ENCODE measurements at regions not wholly inside any gene's neighbourhood (a gene's known extent, or its start where the extent isn't known, plus 50 kb on each side); places are given as distances from the start of the nearest gene placed in this dataset.
"Not testable (repeated sequence)": the region's sequence is repeated elsewhere in the genome, so short reads cannot be mapped to it uniquely, and the experiment has no call there.

DNA sequence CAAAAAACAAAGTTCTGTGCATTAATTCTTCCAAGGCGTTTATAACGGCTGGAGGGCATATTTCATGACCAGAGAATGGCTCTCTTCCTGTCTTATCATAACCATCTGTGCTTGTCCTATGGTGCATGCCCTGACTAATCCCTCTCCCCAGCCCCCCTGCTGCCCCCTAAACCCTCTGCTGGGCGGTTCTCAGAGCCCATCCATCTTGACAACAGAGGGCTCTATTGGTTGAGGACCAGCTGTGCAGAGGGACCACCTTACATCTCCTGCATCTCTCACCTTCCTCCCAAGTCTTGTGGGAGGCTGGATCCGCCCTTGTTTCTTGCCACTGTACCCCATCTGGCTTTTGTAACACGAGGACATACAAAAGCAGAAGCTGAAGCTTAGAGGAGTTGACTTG lies 282.1 kb downstream of the MIAT start:
- DNase-seq, result no peak

- DNase-seq, result no peak
Measured at GRCh38 chr22:26941896-26942636, 284.7 kb downstream of the MIAT start.

DNA sequence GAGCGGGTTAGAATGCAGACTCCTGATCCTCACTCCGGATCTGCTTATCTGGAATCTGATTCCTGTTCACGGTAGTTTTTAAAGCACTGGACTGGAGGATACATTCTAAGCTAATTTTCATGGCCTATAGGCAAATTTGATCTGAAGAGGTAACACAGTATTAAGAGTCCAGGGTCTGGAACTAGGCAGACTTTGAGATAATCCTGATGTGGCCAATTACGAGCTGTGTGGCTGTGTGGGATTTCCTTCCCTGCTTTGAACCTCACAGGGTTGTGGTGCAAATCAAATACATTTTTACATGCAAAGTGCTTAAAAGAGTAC lies 285.2 kb downstream of the MIAT start:
- DNase-seq, result no peak

GRCh38 chr22:26945565-26945964 lies 288.2 kb downstream of the MIAT start:
- DNase-seq, result no peak

DNA sequence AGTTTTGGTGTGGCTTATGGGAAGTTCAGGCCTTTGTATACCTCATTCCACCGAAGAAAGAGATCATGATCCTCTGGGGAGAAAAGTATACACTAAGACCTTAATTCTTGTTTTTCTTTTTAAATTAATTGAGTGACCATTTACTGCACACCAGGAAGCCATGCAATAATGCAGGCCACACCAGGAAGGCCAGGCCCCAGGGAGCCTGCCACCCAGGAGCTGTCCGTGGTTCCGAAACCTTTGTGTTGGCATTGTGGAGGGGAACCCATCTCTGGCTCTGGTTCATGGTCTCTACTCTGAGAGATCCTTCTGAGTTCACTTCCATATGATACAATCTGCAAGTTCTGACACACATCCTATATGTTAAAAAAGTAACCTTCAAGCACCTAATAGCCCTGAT lies 291.8 kb downstream of the MIAT start:
- no peak for DNase-seq

- not testable (repeated sequence) for DNase-seq
Measured at GRCh38 chr22:26951139-26951538, 293.8 kb downstream of the MIAT start.

GRCh38 chr22:26952004-26952403 lies 294.6 kb downstream of the MIAT start:
- no peak for DNase-seq

DNA sequence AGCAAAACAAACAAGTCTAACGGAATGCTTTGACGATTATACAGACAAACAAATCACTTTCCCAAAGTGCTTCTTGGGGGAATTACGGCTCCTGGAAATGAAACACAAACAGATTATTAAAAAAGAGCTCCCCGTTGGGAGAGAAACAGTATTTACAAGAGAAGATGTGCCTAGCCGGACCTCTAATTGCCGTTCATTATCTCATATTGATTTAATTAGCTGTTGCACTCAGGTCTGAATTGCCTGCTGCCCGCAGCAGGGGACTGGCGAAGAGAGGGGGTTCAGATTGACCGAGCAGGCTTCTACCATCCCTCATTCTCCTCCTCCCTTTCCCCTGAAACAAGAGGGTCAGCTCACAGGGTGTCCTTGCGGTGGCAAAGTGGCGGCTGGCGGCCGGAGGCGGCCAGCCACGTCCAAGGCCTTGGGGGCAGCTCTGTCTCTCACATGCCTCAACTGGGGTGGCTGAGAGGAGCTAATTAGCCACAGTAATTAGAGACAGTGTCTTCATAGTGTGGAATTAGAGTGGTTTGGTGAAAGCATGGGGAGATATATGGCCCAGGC lies 295.1 kb downstream of the MIAT start:
- DNase-seq, result no peak

DNA sequence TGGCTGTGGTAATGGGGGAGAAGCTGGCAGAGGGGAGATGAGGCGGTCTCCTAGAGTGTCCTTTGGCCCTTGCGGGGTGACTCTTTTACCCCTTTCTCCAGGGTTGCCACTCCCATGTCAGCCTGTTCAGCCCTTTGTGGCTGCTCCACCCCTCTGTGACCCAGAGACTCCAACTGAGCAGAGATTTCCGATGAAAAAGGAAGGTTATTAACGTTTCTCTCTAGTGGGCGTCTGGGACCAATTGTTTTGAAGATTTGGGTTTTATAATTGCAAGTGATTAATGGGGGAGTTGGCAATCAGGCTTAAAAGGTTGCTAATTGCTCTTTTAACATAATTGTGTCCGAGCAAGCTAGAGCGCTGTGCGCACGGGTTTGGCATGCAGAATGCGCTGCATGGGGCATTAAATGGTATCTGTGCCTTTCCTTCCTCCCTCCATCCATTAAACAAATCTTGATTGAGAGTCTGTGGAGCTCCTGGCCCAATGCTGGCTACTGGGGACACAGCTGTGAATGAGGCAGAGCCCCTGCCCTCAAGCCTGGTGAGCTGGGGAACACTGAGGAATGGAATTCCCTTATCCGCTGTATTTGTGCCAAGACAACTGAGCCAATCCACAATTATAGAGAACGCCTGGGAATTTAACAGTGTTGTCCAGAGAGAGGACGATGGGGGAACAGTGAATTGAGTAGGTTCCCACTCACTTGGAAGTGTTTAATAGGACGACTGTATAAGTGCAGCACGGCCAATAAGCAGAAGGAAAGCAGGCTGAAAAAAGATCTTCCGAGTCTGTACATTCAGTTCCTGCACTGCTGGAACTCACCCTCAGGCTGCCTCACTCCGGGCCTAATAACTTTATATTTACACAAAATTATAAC lies 295.9 kb downstream of the MIAT start:
- no peak for DNase-seq

DNA sequence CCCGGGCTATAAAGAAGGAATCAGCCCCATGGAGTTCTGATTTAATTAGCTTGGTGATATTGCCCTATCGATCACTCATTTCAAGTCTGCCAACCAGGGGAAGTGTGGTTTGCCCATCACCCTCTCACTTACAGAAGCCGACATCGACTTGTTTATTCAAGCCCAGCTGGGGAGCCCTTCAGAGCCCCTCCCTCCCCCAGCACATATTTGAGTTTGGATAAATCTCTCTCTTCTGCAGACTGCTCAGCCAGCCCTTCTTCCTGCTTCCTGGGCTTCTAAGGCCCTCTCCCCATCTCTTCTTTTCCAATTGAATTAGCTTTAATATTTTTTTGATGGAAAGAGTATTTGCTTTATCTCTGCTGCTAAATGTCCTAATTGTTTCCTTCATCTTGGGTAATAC lies 299.0 kb downstream of the MIAT start:
- DNase-seq, result no peak

GRCh38 chr22:26957176-26957575 lies 299.8 kb downstream of the MIAT start:
- DNase-seq, result no peak

GRCh38 chr22:26957897-26958296 lies 300.5 kb downstream of the MIAT start:
- no peak for DNase-seq

DNA sequence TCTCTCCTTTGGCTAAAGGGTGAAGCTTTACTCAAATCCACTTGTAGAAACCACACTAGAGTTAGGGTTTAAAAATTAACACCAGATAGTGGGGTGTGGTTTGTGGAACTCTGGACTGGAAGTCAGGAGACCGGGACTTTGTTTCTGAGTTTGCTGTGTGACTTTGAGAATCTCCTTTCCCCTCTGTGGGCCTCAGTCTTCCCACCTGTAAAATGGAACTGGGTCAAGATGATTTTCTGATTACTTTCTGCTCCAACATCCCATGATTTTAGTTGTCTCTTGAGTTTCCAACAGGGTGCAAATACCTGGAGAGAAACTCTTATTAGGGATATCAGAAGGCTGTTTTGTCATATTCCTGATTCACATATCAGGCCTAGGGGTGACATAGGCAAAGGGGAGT lies 301.0 kb downstream of the MIAT start:
- DNase-seq, result no peak

DNA sequence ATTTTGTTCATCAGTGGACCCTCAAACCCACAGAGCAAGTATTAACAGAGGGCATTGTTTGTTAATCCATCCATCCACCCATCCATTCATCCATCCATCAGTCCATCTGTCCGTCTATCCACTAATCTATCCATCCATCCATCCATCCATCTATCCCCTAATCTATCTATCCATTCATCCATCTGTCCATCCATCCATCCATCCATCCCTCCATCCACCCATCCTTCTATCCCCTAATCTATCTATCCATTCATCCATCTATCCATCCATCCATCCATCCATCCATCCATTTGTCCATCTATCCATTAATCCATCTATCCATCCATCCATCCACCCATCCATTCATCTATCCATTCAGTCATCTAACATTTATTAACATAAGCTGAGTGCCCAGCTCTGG lies 307.3 kb downstream of the MIAT start:
- DNase-seq, result no peak

DNA sequence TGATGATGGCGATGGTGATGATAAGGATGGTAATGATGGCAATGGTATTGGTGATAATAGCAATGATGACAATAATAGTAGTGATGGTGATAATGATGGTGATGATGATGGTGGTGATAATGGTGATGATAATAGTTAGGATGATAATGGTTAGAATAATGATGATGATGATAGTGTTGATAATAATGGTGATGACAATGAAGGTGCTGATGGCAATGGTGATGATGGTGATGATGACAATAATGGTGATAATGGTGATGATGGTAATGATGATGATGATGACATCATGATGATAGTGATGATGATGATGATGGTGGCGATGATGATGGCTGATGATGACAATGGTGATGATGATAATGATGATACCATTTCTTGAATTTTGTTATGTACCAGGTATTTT lies 309.9 kb downstream of the MIAT start:
- no peak for DNase-seq

GRCh38 chr22:26968859-26969523 lies 311.6 kb downstream of the MIAT start:
- no peak for DNase-seq

DNA sequence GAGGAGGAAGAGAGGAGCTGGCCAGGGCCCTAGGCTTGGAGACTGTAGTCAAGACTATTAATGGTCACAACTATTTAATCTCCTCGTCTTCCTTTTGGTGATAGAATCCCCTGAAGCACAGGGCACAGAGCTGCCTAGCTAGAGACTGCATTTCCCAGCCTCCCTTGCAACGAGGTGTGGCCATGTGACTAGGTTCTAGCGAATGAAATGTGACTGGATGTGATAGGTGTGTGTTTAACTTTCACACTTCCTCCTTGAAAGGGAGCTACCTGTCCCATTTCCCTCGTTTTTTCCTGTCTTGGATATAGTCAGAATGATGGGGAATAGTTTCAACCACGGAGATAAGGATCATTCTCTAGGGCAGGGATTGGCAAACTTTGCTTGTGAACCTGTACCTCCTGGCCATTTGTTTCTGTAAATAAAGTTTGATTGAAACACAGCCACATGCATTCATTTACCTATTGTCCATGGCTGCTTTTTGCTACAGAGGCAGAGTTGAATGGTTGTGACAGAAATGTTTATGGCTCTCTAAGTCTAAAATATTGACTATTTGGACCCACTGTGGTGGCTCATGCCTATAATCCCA lies 313.5 kb downstream of the MIAT start:
- DNase-seq, result no peak

DNA sequence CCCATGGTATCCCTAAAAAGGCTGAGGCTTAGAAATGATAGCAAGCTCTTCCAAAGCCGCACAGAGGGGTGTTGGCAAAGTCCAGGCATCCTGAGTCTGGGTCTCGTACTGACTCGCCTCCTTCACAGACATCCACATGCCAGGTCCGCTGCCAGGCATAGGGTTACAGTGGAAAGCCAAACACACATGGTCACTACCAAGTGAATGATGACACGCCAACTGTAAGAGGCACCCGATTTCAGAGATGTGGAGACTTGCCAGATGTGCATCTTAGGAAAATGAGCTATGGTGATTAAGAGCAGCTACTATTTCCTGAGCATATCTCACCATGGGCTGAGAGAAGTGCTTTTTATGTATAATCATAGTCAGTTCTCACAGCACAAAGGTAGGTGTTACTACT lies 314.9 kb downstream of the MIAT start:
- DNase-seq, result no peak

DNA sequence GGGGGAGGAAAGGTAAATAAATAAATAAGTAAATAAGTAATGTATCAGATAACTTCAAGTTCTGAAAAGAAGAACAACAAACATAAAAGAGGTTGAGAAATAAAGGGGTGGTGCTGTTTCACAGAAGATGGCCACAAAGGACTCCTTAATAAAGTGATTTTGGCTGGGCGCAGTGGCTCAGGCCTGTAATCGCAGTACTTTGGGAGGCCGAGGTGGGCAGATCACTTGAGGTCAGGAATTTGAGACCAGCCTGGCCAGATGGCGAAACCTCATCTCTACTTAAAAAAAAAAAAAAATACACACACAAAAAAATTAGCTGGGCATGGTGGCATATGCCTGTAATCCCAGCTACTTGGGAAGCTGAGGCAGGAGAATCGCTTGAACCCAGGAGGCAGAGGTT lies 315.5 kb downstream of the MIAT start:
- DNase-seq, result not testable (repeated sequence)

DNA sequence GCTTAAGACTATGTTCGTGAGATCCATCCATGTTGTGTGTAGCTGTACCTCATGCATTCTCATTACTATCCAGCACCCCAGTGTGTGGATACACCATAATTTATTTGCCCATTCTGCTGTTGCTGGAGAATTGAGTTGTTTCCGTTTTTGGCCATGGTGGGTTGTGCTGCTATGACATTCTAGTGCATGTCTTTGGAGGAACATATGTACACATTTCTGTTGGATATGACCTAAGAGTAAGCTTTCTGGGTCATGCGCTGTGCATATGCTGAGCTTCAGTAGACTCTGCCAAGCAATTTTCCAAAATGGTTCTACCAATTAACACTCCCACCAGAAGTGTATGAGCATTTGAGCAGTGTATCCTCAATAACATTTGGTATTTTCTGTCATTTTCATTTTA lies 316.6 kb downstream of the MIAT start:
- no peak for DNase-seq

GRCh38 chr22:26974914-26975803 lies 317.8 kb downstream of the MIAT start:
- no peak for DNase-seq

GRCh38 chr22:26975865-26976264 lies 318.5 kb downstream of the MIAT start:
- no peak for DNase-seq

Measured in activated CD4-positive, alpha-beta T cell treated with anti-CD3 and anti-CD28 coated beads for 4 hours (primary cell).